ENCODE measurements at regions not wholly inside any gene's neighbourhood (a gene's known extent, or its start where the extent isn't known, plus 50 kb on each side); places are given as distances from the start of the nearest gene placed in this dataset.

- no peak for DNase-seq
These were observed 49.9 kb upstream of the THY1 start for GRCh38 chr11:119472856-119473222.
